Esophagus muscularis mucosa (tissue), 4 donors: ENCODE measurements at regions not wholly inside any gene's neighbourhood (a gene's known extent, or its start where the extent isn't known, plus 50 kb on each side); places are given as distances from the start of the nearest gene placed in this dataset.

Experiments used
- DNase-seq: peaks from one replicate; pipeline ENCODE4 v3.0.0-alpha.2; 2017; ENCODE audit errors: extremely low spot score
- H3K27ac ChIP-seq, 4 donors: fragments of 200-600 bp; sonication (generic); replicated peaks in 1 of 4; 1 replicate in 3 of 4; 2 replicates in 1 of 4; pipeline ENCODE4 v1.5.1; 2016 to 2019; ENCODE audit warnings: mild to moderate bottlenecking in 1 of 4
- H3K27me3 ChIP-seq, 4 donors: fragments of 200-600 bp; sonication (generic); one replicate each; pipeline versions ENCODE4 v1.5.1 to v1.6.0; 2016 to 2019
- H3K36me3 ChIP-seq, 4 donors: fragments of 200-600 bp; sonication (generic); one replicate each; pipeline ENCODE4 v1.5.1; 2016 to 2019
- H3K4me1 ChIP-seq, 4 donors: fragments of 200-600 bp; sonication (generic); one replicate each; pipeline ENCODE4 v1.5.1; 2016 to 2019
- H3K4me3 ChIP-seq, 4 donors: fragments of 200-600 bp; sonication (generic); 1 replicate in 2 of 4; 2 replicates in 2 of 4; pipeline ENCODE4 v1.5.1; 2016 to 2019; ENCODE audit warnings: mild to moderate bottlenecking in 4 of 4, moderate library complexity in 1 of 4
- H3K9me3 ChIP-seq, 4 donors: fragments of 200-600 bp; sonication (generic); 1 replicate in 3 of 4; 2 replicates in 1 of 4; pipeline ENCODE4 v1.5.1; 2016 to 2019
- EP300 ChIP-seq: sonication (generic); formaldehyde crosslinking; IDR thresholded peaks from one replicate; pipeline ENCODE4 v1.6.1; 2017; ENCODE audit warnings: antibody characterized with exemption
- POLR2A ChIP-seq: fragments of 450-650 bp; IDR thresholded peaks from one replicate; pipeline ENCODE4 v1.6.1; 2017; ENCODE audit warnings: antibody characterized with exemption, moderate library complexity, mild to moderate bottlenecking, low read depth
- POLR2AphosphoS5 ChIP-seq, 2 donors: sonication (generic); formaldehyde crosslinking; IDR thresholded peaks; one replicate each; pipeline ENCODE4 v1.6.1; 2017; ENCODE audit warnings: antibody characterized with exemption in 2 of 2
- WGBS: methylation state at CpG from one replicate; pipeline ENCODE4 v1.1.5; 2018; 5-methylcytosine and 5-hydroxymethylcytosine counted together
- intact Hi-C: fragments of 100-400 bp; cut with DNase I; formaldehyde crosslinking; loops from one replicate; pipeline ENCODE4 v1.15.1; 2023
- TF ChIP-seq, protein P1 (sequence below), 3 experiments: fragments of 200-600 bp in 2 of 3; fragments of 450-650 bp in 1 of 3; sonication (generic) in 2 of 3; IDR thresholded peaks; one replicate each; pipeline ENCODE4 v1.5.1; 2017 to 2019; ENCODE audit warnings: antibody characterized with exemption in 3 of 3, mild to moderate bottlenecking in 2 of 3, moderate library complexity in 1 of 3

DNA sequence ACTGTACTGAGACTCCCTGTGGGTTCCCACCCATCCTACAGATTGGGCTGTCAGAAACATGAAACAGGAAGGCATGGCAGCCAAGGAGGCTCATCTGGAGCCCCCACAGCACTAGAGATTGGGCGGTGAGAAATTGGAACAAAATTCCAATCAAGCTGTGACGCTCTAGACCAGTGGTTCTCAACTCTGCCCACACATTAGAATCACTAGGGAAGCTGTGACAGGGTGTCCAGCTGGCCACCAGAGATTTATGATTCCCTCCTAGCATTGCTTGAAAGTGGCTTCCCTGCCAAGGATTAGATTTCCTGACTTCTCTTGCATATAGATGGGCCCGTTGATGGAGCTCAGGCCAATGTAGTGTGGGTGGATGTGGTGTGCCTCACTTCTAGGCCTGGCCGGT, 187.5 kb upstream of the ZC3H12A start:
- Histone ChIP-seq H3K4me1 (no peaks in the 10 kb centered on the region), H3K27me3 (peaks cover 0 to 34% (median 0%) of the 10 kb centered on the region in 4 donors), H3K27ac (no peak overlapping the region), H3K36me3 (no peaks in the 10 kb centered on the region), H3K4me3 (no peak overlapping the region), H3K9me3 (no peaks in the 10 kb centered on the region)
- no peak for DNase-seq
- WGBS, result 77% methylated on average over 4 of the region's 4 CpGs
- TF ChIP-seq POLR2AphosphoS5 (IDR thresholded peaks at IDR 0.05) (no peak), EP300 (no peak)
- intact Hi-C loops, result no loop called here

DNA sequence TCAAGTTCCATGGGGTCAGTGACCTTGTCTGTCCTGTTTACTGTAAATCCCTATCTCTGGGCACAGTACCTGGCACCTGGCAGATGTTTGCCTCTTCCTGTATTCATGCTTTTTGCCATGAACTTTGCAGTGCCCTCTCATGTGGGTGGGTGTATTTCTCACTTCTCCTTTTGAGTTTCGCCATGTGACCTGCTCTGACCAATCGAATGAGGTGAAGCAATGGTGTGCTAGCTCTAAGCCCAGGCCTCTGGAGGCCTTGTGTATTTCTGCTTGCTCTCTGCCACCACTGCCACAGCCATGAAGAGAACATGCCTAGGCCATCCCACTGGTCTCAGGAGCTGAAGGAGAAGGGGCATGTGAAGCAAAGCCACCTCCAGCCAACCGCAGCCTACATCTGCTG, 185.5 kb upstream of the ZC3H12A start:
- DNase-seq, result no peak
- no peak for TF ChIP-seq POLR2A
- no peak for TF ChIP-seq POLR2AphosphoS5 (IDR thresholded peaks at IDR 0.05)
- Histone ChIP-seq H3K9me3 (no peaks in the 10 kb centered on the region), H3K4me3 (no peak overlapping the region), H3K27me3 (peaks cover 0 to 43% (median 0%) of the 10 kb centered on the region in 4 donors), H3K4me1 (no peaks in the 10 kb centered on the region), H3K27ac (no peak overlapping the region), H3K36me3 (no peaks in the 10 kb centered on the region)
- intact Hi-C loops, result no loop called here
- 88% methylated on average over 3 of the region's 3 CpGs for WGBS

DNA sequence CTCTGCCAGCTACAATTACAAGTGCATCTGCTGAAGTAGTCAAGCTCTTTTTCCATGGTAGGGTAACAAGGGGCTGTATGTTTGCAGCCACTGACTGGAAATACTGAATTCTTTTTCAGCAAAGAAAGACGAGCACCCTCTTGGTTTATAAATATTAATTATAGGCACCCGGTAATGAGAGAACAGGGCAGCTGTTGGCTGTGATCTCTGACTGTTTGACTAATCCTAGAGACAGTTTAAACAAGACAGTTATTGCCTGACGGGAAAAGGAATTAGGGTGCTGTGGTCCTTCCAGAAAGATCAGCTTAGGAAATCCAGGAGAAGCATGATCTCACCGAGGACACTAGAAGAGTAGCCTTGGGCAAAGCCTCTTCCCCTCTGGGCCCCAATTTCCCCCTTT, 183.7 kb upstream of the ZC3H12A start:
- no peak overlapping the region for H3K4me3 ChIP-seq
- H3K9me3 ChIP-seq, result no peaks in the 10 kb centered on the region
- no peaks in the 10 kb centered on the region for H3K36me3 ChIP-seq
- peaks cover 0 to 47% (median 0%) of the 10 kb centered on the region in 4 donors for H3K27me3 ChIP-seq
- 22% methylated on average over 4 of the region's 4 CpGs for WGBS
- intact Hi-C loops, result no loop called here
- no peak for TF ChIP-seq POLR2A
- no peak for TF ChIP-seq POLR2AphosphoS5 (IDR thresholded peaks at IDR 0.05)
- TF ChIP-seq, protein P1, sequence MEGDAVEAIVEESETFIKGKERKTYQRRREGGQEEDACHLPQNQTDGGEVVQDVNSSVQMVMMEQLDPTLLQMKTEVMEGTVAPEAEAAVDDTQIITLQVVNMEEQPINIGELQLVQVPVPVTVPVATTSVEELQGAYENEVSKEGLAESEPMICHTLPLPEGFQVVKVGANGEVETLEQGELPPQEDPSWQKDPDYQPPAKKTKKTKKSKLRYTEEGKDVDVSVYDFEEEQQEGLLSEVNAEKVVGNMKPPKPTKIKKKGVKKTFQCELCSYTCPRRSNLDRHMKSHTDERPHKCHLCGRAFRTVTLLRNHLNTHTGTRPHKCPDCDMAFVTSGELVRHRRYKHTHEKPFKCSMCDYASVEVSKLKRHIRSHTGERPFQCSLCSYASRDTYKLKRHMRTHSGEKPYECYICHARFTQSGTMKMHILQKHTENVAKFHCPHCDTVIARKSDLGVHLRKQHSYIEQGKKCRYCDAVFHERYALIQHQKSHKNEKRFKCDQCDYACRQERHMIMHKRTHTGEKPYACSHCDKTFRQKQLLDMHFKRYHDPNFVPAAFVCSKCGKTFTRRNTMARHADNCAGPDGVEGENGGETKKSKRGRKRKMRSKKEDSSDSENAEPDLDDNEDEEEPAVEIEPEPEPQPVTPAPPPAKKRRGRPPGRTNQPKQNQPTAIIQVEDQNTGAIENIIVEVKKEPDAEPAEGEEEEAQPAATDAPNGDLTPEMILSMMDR (IDR thresholded peaks at IDR 0.05), result no peak
- TF ChIP-seq EP300, result no peak
- no peaks in the 10 kb centered on the region for H3K4me1 ChIP-seq
- no peak for DNase-seq
- no peak overlapping the region for H3K27ac ChIP-seq

DNA sequence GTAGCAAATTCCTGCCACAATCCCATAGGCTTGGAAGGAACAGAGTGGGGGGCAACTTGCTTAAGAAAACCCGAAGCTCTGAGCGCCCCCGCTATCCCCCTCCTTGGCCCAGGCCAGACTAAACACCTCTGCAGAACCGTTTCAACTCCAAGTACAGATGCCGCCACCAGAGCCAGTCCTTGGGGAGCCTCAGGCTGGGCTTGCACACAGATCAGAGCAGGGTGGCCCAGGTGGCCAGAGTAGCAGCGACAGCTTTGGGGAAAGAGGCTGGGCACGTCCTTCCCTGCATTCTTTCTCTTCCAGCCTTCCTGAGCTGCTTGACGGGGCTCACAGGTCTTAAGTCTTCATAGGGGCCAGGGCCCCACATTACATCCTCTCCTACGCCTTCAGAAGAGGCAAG, 181.6 kb upstream of the ZC3H12A start:
- TF ChIP-seq POLR2AphosphoS5 (IDR thresholded peaks at IDR 0.05), result no peak
- TF ChIP-seq POLR2A, result no peak
- TF ChIP-seq, protein P1 (IDR thresholded peaks at IDR 0.05), result no peak
- no peak for TF ChIP-seq EP300
- Histone ChIP-seq H3K27ac (no peak overlapping the region), H3K4me3 (no peak overlapping the region), H3K27me3 (peaks cover 0 to 63% (median 2%) of the 10 kb centered on the region in 4 donors), H3K9me3 (no peaks in the 10 kb centered on the region), H3K36me3 (no peaks in the 10 kb centered on the region), H3K4me1 (no peaks in the 10 kb centered on the region)
- no peak for DNase-seq
- WGBS, result 44% methylated on average over 6 of the region's 9 CpGs
- intact Hi-C loops, result no loop called here

DNA sequence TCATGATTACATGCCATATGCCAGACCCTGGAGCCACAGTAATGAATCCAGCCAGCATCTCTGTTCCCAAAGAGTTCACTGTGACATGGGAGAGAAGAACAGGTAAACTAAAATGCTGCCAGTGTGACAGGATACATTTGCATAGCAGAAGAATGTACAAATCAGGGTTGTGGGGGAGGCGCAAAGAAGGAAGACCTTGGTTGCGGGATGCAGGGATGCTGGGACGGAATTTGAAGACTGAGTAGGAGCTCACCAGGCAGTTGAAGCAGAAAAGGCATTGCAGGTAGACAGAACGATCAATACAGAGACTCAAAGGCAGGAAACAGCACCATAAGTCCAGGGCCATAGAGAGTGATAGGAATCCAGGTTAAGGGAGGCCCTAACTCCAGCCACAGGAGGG, 180.3 kb upstream of the ZC3H12A start:
- intact Hi-C loops, result no loop called here
- Histone ChIP-seq H3K9me3 (no peaks in the 10 kb centered on the region), H3K4me3 (no peak overlapping the region), H3K36me3 (no peaks in the 10 kb centered on the region), H3K4me1 (no peaks in the 10 kb centered on the region), H3K27me3 (peaks cover 0 to 73% (median 3%) of the 10 kb centered on the region in 4 donors), H3K27ac (no peak overlapping the region)
- TF ChIP-seq EP300, result no peak
- no peak for TF ChIP-seq POLR2A
- TF ChIP-seq, protein P1 (IDR thresholded peaks at IDR 0.05), result no peak
- TF ChIP-seq POLR2AphosphoS5 (IDR thresholded peaks at IDR 0.05), result no peak
- no peak for DNase-seq
- 77% methylated on average over 4 of the region's 4 CpGs for WGBS

DNA sequence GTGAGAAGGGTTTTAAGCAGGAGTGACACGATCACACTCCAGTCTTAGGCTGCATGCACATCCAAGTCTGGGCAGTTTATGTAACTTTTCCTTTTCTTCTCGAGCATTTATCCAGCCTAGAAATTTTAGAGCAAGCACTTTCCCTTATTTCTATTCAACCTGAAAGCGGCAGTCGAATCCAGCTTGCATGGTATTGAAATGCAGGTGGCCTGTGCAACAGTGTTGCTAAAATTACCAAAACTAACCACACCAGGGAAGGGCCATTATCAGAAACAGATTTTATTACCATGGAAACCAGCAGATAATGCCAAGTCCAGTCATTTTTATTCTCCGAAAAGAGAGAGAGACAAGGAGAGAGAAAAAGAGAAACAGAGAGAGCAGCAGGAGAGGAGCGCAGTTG, 179.9 kb upstream of the ZC3H12A start:
- Histone ChIP-seq H3K27me3 (peaks cover 0 to 73% (median 3%) of the 10 kb centered on the region in 4 donors), H3K36me3 (no peaks in the 10 kb centered on the region)

More for the DNA sequence above, 179.9 kb upstream of the ZC3H12A start:
- DNase-seq, result no peak
- no peaks in the 10 kb centered on the region for H3K4me1 ChIP-seq
- H3K4me3 ChIP-seq, result no peak overlapping the region
- no peak for TF ChIP-seq POLR2AphosphoS5 (IDR thresholded peaks at IDR 0.05)
- intact Hi-C loops, result no loop called here
- whole genome bisulfite sequencing, result 66% methylated on average over 6 of the region's 6 CpGs
- H3K9me3 ChIP-seq, result no peaks in the 10 kb centered on the region
- no peak overlapping the region for H3K27ac ChIP-seq
